GM23338 (cell line): ENCODE measurements at regions not wholly inside any gene's neighbourhood (a gene's known extent, or its start where the extent isn't known, plus 50 kb on each side); places are given as distances from the start of the nearest gene placed in this dataset.

Experiments used
- ATAC-seq: fragments of 200-7000 bp; cut with Tn5 transposase; 3 replicates; pipeline ENCODE4 v1.9.1; 2020
- DNase-seq: peaks from one replicate; pipeline ENCODE4 v3.0.0-alpha.2; 2015; ENCODE audit warnings: low spot score
- H2AFZ ChIP-seq: fragments of 200-600 bp; sonication (generic); 2 replicates; pipeline ENCODE4 v1.8.0; 2016; ENCODE audit warnings: antibody characterized with exemption, mild to moderate bottlenecking, moderate library complexity
- H3F3A ChIP-seq: fragments of 200-600 bp; sonication (generic); replicated peaks from 2 replicates; pipeline ENCODE4 v1.8.0; 2017; ENCODE audit warnings: antibody characterized with exemption, mixed run types, low read depth
- H3K27ac ChIP-seq: fragments of 200-600 bp; sonication (generic); 2 replicates; pipeline ENCODE4 v1.6.1; 2016; ENCODE audit warnings: low read depth
- H3K27me3 ChIP-seq: fragments of 200-600 bp; sonication (generic); 2 replicates; pipeline ENCODE4 v1.8.0; 2016; ENCODE audit warnings: mild to moderate bottlenecking, mixed run types, moderate library complexity; ENCODE audit not compliant: insufficient read depth
- H3K36me3 ChIP-seq: fragments of 200-600 bp; sonication (generic); 2 replicates; pipeline ENCODE4 v1.8.0; 2016; ENCODE audit warnings: mild to moderate bottlenecking; ENCODE audit not compliant: insufficient read depth
- H3K4me1 ChIP-seq: fragments of 200-600 bp; sonication (generic); 2 replicates; pipeline ENCODE4 v1.8.0; 2016; ENCODE audit warnings: mild to moderate bottlenecking, moderate library complexity; ENCODE audit not compliant: insufficient read depth
- H3K4me2 ChIP-seq: fragments of 200-600 bp; sonication (generic); 2 replicates; pipeline ENCODE4 v1.7.1; 2017; ENCODE audit warnings: mixed run types
- H3K4me3 ChIP-seq: fragments of 200-600 bp; sonication (generic); 2 replicates; pipeline ENCODE4 v1.6.1; 2016; ENCODE audit warnings: mixed run types
- H3K79me2 ChIP-seq: fragments of 200-600 bp; sonication (generic); replicated peaks from 2 replicates; pipeline ENCODE4 v1.8.0; 2017; ENCODE audit warnings: mild to moderate bottlenecking; ENCODE audit not compliant: insufficient read depth
- H3K9me2 ChIP-seq: fragments of 200-600 bp; sonication (generic); 2 replicates; pipeline ENCODE4 v1.8.0; 2017; ENCODE audit not compliant: insufficient read depth
- H4K20me1 ChIP-seq: fragments of 200-600 bp; sonication (generic); replicated peaks from 2 replicates; pipeline ENCODE4 v1.8.0; 2017; ENCODE audit warnings: mild to moderate bottlenecking; ENCODE audit not compliant: insufficient read depth
- H3K27ac Mint-ChIP-seq: 2 replicates; pipeline ENCODE4 v1.8.0; 2020; ENCODE audit warnings: inconsistent platforms, mild to moderate bottlenecking, moderate library complexity, mixed read lengths
- H3K27me3 Mint-ChIP-seq: 3 replicates; pipeline ENCODE4 v1.8.0; 2022; ENCODE audit warnings: low read depth, mild to moderate bottlenecking, moderate library complexity, mixed read lengths, inconsistent platforms; ENCODE audit not compliant: insufficient read depth, poor library complexity
- H3K36me3 Mint-ChIP-seq: 3 replicates; pipeline ENCODE4 v1.8.0; 2021; ENCODE audit warnings: low read depth, mild to moderate bottlenecking, inconsistent platforms, moderate library complexity, mixed read lengths
- H3K4me1 Mint-ChIP-seq: 3 replicates; pipeline ENCODE4 v1.8.0; 2020; ENCODE audit warnings: mild to moderate bottlenecking, inconsistent platforms, mixed read lengths
- H3K4me3 Mint-ChIP-seq: 3 replicates; pipeline ENCODE4 v1.8.0; 2021; ENCODE audit warnings: moderate library complexity, mild to moderate bottlenecking, inconsistent platforms, mixed read lengths
- H3K9me3 Mint-ChIP-seq: 3 replicates; pipeline ENCODE4 v1.8.0; 2020; ENCODE audit warnings: moderate library complexity, mild to moderate bottlenecking, inconsistent platforms, mixed read lengths
- ETS1 ChIP-seq: IDR thresholded peaks from 2 replicates; pipeline ENCODE4 v1.6.1; 2016; ENCODE audit warnings: antibody characterized with exemption
- EZH2 ChIP-seq: fragments of 200-600 bp; sonication (generic); IDR thresholded peaks from one replicate; pipeline ENCODE4 v1.8.0; 2017; ENCODE audit warnings: antibody characterized with exemption, mild to moderate bottlenecking, low read depth; ENCODE audit not compliant: unreplicated experiment
- EZH2phosphoT487 ChIP-seq: fragments of 200-600 bp; sonication (generic); IDR thresholded peaks from one replicate; pipeline ENCODE4 v1.8.1; 2018; ENCODE audit warnings: antibody characterized with exemption; ENCODE audit not compliant: unreplicated experiment
- JUNB ChIP-seq: IDR thresholded peaks from one replicate; pipeline ENCODE4 v1.6.1; 2016; ENCODE audit warnings: antibody characterized with exemption; ENCODE audit not compliant: unreplicated experiment
- NANOG ChIP-seq: IDR thresholded peaks from 2 replicates; pipeline ENCODE4 v1.6.1; 2016; ENCODE audit warnings: antibody characterized with exemption, borderline replicate concordance
- POLR2AphosphoS5 ChIP-seq: IDR thresholded peaks from 2 replicates; pipeline ENCODE4 v1.6.1; 2016; ENCODE audit warnings: antibody characterized with exemption, low read depth
- STAT1 ChIP-seq: IDR thresholded peaks from one replicate; pipeline ENCODE4 v1.6.1; 2016; ENCODE audit warnings: antibody characterized with exemption; ENCODE audit not compliant: unreplicated experiment
- ZNF331 ChIP-seq: fragments of 250-450 bp; sonication (Bioruptor Pico); IDR thresholded peaks from 2 replicates; pipeline ENCODE4 v1.5.0; 2020; ENCODE audit warnings: low read depth, mild to moderate bottlenecking, moderate library complexity
- TF ChIP-seq, protein P1 (sequence below): IDR thresholded peaks from one replicate; pipeline ENCODE4 v1.6.1; 2018; ENCODE audit warnings: antibody characterized with exemption; ENCODE audit not compliant: unreplicated experiment

DNA sequence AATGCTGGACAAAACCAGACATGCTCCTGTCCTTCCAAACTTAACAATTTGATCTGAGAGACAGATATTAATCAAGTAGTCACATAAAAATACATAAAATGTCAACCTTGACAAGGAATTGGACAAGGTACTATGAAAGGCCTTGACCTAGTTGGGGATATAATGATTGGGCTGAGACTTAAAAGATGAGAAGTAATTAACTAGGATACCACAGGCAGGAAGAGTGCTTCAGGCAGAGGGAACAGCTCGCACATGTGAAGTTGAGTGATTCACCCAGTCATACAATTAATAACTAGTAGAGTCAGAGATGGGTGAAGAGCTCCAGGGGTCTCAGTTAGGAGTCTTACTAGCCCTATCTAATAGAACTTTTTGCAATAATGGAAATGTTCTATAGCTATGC lies 259.5 kb downstream of the MSRB3 start:
- peaks cover 5% of the 10 kb centered on the region; the same call in 1 of the 2 replicates for H3K9me2 ChIP-seq
- H3K27me3 Mint-ChIP-seq: peaks cover 3% of the 10 kb centered on the region
- no peak for ATAC-seq
- H3K4me1 ChIP-seq: peaks cover 7% of the 10 kb centered on the region
- H3K27ac ChIP-seq: no peak overlapping the region
- no peak overlapping the region for H3K27ac Mint-ChIP-seq
- H3K4me1 Mint-ChIP-seq: peaks cover 10% of the 10 kb centered on the region
- H3K36me3 ChIP-seq: 0 out of 2 replicates have a peak, but pooled peaks cover 16% of the 10 kb centered on the region
- no peak for DNase-seq
- H3K4me2 ChIP-seq: no peak overlapping the region
- H3K9me3 Mint-ChIP-seq: peaks cover 25% of the 10 kb centered on the region
- no peaks in the 10 kb centered on the region for H4K20me1 ChIP-seq
- H3K36me3 Mint-ChIP-seq: peaks cover 19% of the 10 kb centered on the region
- no peak overlapping the region for H3K4me3 Mint-ChIP-seq
- H3F3A ChIP-seq: no peaks in the 10 kb centered on the region
- H3K27me3 ChIP-seq: no peaks in the 10 kb centered on the region
- H2AFZ ChIP-seq: no peak overlapping the region
- H3K79me2 ChIP-seq: no peaks in the 10 kb centered on the region
- no peak overlapping the region for H3K4me3 ChIP-seq
- TF ChIP-seq NANOG (no peak), EZH2phosphoT487 (no peak), STAT1 (no peak), EZH2 (no peak)

DNA sequence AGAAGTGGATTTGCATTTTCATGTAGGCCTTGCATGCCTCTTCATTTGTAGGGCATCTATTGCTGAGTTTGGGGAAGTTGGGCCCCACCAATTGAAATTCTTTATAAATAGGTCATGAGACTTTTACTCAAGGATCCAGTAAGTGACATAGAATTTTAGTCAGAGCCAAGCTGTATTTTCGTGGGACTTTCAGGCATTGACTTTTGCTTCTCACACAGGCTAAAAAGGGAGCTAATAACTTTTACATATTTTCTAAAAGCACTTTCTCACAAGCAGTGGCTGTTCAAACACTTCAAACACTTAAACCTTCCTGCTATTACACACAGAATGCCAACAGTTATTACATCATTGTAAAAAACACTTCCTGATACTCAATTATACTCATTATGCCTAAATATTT lies 260.5 kb downstream of the MSRB3 start:
- Histone ChIP-seq H2AFZ (no peak overlapping the region), H4K20me1 (no peaks in the 10 kb centered on the region), H3K27me3 (no peaks in the 10 kb centered on the region), H3K36me3 (0 out of 2 replicates have a peak, but pooled peaks cover 16% of the 10 kb centered on the region), H3K27ac (no peak overlapping the region), H3K9me2 (peaks cover 5% of the 10 kb centered on the region; the same call in 1 of the 2 replicates), H3K4me3 (no peak overlapping the region), H3K4me1 (peaks cover 4% of the 10 kb centered on the region), H3F3A (no peaks in the 10 kb centered on the region), H3K4me2 (no peak overlapping the region), H3K79me2 (no peaks in the 10 kb centered on the region)
- H3K27ac Mint-ChIP-seq: no peak overlapping the region
- H3K9me3 Mint-ChIP-seq: peaks cover 25% of the 10 kb centered on the region
- no peak overlapping the region for H3K4me3 Mint-ChIP-seq
- H3K4me1 Mint-ChIP-seq: peaks cover 3% of the 10 kb centered on the region
- H3K36me3 Mint-ChIP-seq: peaks cover 19% of the 10 kb centered on the region
- DNase-seq: no peak
- TF ChIP-seq, protein P1, sequence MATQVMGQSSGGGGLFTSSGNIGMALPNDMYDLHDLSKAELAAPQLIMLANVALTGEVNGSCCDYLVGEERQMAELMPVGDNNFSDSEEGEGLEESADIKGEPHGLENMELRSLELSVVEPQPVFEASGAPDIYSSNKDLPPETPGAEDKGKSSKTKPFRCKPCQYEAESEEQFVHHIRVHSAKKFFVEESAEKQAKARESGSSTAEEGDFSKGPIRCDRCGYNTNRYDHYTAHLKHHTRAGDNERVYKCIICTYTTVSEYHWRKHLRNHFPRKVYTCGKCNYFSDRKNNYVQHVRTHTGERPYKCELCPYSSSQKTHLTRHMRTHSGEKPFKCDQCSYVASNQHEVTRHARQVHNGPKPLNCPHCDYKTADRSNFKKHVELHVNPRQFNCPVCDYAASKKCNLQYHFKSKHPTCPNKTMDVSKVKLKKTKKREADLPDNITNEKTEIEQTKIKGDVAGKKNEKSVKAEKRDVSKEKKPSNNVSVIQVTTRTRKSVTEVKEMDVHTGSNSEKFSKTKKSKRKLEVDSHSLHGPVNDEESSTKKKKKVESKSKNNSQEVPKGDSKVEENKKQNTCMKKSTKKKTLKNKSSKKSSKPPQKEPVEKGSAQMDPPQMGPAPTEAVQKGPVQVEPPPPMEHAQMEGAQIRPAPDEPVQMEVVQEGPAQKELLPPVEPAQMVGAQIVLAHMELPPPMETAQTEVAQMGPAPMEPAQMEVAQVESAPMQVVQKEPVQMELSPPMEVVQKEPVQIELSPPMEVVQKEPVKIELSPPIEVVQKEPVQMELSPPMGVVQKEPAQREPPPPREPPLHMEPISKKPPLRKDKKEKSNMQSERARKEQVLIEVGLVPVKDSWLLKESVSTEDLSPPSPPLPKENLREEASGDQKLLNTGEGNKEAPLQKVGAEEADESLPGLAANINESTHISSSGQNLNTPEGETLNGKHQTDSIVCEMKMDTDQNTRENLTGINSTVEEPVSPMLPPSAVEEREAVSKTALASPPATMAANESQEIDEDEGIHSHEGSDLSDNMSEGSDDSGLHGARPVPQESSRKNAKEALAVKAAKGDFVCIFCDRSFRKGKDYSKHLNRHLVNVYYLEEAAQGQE: no peak
- TF ChIP-seq JUNB (no peak), NANOG (no peak), EZH2phosphoT487 (no peak), EZH2 (no peak), ZNF331 (CRISPR knock-in tag) (no peak), ETS1 (no peak), POLR2AphosphoS5 (no peak)
- H3K27me3 Mint-ChIP-seq: peaks cover 3% of the 10 kb centered on the region
- no peak for ATAC-seq
